ENCODE measurements at regions not wholly inside any gene's neighbourhood (a gene's known extent, or its start where the extent isn't known, plus 50 kb on each side); places are given as distances from the start of the nearest gene placed in this dataset.

GRCh38 chr2:67783026-67783425, 279.8 kb downstream of the C1D start:
- TF ChIP-seq, protein P1, sequence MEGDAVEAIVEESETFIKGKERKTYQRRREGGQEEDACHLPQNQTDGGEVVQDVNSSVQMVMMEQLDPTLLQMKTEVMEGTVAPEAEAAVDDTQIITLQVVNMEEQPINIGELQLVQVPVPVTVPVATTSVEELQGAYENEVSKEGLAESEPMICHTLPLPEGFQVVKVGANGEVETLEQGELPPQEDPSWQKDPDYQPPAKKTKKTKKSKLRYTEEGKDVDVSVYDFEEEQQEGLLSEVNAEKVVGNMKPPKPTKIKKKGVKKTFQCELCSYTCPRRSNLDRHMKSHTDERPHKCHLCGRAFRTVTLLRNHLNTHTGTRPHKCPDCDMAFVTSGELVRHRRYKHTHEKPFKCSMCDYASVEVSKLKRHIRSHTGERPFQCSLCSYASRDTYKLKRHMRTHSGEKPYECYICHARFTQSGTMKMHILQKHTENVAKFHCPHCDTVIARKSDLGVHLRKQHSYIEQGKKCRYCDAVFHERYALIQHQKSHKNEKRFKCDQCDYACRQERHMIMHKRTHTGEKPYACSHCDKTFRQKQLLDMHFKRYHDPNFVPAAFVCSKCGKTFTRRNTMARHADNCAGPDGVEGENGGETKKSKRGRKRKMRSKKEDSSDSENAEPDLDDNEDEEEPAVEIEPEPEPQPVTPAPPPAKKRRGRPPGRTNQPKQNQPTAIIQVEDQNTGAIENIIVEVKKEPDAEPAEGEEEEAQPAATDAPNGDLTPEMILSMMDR (IDR thresholded peaks at IDR 0.05) = no peak
- TF ChIP-seq POLR2A (IDR thresholded peaks at IDR 0.05) = no peak
